ENCODE measurements at regions not wholly inside any gene's neighbourhood (a gene's known extent, or its start where the extent isn't known, plus 50 kb on each side); places are given as distances from the start of the nearest gene placed in this dataset.

DNA sequence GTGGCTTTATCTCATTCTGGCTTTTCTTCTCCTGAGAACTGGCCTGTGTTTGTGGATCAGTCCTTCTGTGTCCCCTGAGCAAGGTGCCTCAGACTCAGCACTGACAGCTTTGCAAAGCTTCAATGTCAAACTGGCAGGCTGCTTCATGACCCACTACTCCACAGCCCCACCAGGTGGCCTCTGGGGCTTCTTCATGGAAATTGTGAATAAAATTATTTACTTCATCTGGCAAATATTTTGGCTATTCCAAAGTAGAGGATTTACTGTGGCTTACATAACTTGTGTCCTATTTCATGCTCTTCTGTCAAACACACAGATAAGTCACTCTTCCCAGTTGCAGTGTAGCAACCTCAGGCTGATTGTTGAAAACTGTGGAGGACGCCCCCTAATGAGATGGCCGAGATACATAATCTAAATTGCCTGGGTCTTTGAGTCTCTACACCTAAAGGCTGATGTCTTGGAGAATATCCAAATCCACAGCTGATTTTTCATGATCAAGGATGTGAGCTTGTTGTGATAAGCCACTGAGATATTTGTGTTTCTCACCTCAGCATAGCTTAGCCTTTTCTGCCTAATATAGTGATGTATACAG, 721.9 kb upstream of the SLC10A2 start:
- Histone ChIP-seq H3K4me1 (ENCODE audit: low read length) (no peaks in the 10 kb centered on the region), H3K27me3 (ENCODE audit: low read depth, low read length) (no peaks in the 10 kb centered on the region), H3K79me2 (ENCODE audit: low read length) (no peaks in the 10 kb centered on the region), H3K4me3 (ENCODE audit: low read length) (no peak overlapping the region), H3K9ac (ENCODE audit: low read length) (no peak overlapping the region), H3K4me2 (ENCODE audit: low read length) (no peak overlapping the region), H3K27ac (ENCODE audit: low read length) (no peak overlapping the region), H3K9me3 (ENCODE audit: insufficient read depth, low read length) (no peaks in the 10 kb centered on the region), H4K20me1 (ENCODE audit: insufficient read depth, low read length) (no peaks in the 10 kb centered on the region), H2AFZ (ENCODE audit: low read depth, low read length) (0 out of 2 replicates have a peak overlapping the region, but pooled peaks have one; percentile 47), H3K36me3 (replicated peaks; ENCODE audit: low read depth, low read length) (no peaks in the 10 kb centered on the region)
- TF ChIP-seq CTCF (IDR thresholded peaks at IDR 0.05; ENCODE audit: low read depth, low read length) (peak; percentile 52), EZH2phosphoT487 (IDR thresholded peaks at IDR 0.05; ENCODE audit: low read depth) (no peak)

GRCh38 chr13:103772576-103772975, 706.4 kb upstream of the SLC10A2 start:
- H3K4me3 ChIP-seq (ENCODE audit: low read length), result 0 out of 2 replicates have a peak overlapping the region, but pooled peaks have one; percentile 7
- H3K27me3 ChIP-seq (ENCODE audit: low read depth, low read length), result no peaks in the 10 kb centered on the region
- TF ChIP-seq EZH2phosphoT487 (IDR thresholded peaks at IDR 0.05; ENCODE audit: low read depth) (no peak), CTCF (IDR thresholded peaks at IDR 0.05; ENCODE audit: low read depth, low read length) (peak; percentile 67)
- no peaks in the 10 kb centered on the region for H3K79me2 ChIP-seq (ENCODE audit: low read length)
- no peak overlapping the region for H3K27ac ChIP-seq (ENCODE audit: low read length)
- peak overlapping the region; percentile 33 for H3K4me2 ChIP-seq (ENCODE audit: low read length)
- peak overlapping the region; percentile 47 for H2AFZ ChIP-seq (ENCODE audit: low read depth, low read length)
- no peaks in the 10 kb centered on the region for H3K9me3 ChIP-seq (ENCODE audit: insufficient read depth, low read length)
- no peaks in the 10 kb centered on the region for H3K4me1 ChIP-seq (ENCODE audit: low read length)
- H3K9ac ChIP-seq (ENCODE audit: low read length), result no peak overlapping the region
- H3K36me3 ChIP-seq (replicated peaks; ENCODE audit: low read depth, low read length), result no peaks in the 10 kb centered on the region
- no peaks in the 10 kb centered on the region for H4K20me1 ChIP-seq (ENCODE audit: insufficient read depth, low read length)

DNA sequence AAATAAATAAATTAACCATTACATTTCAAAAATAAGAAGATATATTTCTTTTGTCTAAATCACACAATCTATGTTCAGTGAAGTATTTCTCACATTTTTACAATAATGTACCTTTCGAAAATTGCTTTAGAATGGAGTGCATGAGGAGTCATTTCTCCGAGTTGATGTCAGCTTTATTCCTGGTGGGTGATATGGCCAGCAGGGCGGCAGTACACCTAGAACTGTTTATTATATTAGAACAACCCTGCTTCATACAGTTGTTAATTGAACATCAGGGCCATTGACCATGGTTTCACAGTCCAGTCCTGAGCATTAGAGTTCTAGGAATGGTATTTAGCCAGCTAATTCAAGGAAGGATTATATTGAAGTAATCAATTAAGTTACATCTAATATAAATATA, 696.3 kb upstream of the SLC10A2 start:
- no peak overlapping the region for H3K4me3 ChIP-seq (ENCODE audit: low read length)
- no peaks in the 10 kb centered on the region for H3K27me3 ChIP-seq (ENCODE audit: low read depth, low read length)
- TF ChIP-seq EZH2phosphoT487 (IDR thresholded peaks at IDR 0.05; ENCODE audit: low read depth) (no peak), CTCF (IDR thresholded peaks at IDR 0.05; ENCODE audit: low read depth, low read length) (peak; percentile 28)
- no peak overlapping the region for H3K4me2 ChIP-seq (ENCODE audit: low read length)
- H3K36me3 ChIP-seq (replicated peaks; ENCODE audit: low read depth, low read length), result no peaks in the 10 kb centered on the region
- H3K9me3 ChIP-seq (ENCODE audit: insufficient read depth, low read length), result no peaks in the 10 kb centered on the region; the same call in 1 of the 2 replicates
- no peak overlapping the region for H3K27ac ChIP-seq (ENCODE audit: low read length)
- H3K9ac ChIP-seq (ENCODE audit: low read length), result no peak overlapping the region
- peaks cover 1% of the 10 kb centered on the region; the same call in 1 of the 2 replicates for H3K4me1 ChIP-seq (ENCODE audit: low read length)
- H4K20me1 ChIP-seq (ENCODE audit: insufficient read depth, low read length), result no peaks in the 10 kb centered on the region
- H3K79me2 ChIP-seq (ENCODE audit: low read length), result no peaks in the 10 kb centered on the region
- H2AFZ ChIP-seq (ENCODE audit: low read depth, low read length), result no peak overlapping the region

- H3K4me2 ChIP-seq (ENCODE audit: low read length), result no peak overlapping the region
- H3K79me2 ChIP-seq (ENCODE audit: low read length), result no peaks in the 10 kb centered on the region
- H3K4me3 ChIP-seq (ENCODE audit: low read length), result no peak overlapping the region
- no peak for TF ChIP-seq CTCF (IDR thresholded peaks at IDR 0.05; ENCODE audit: low read depth, low read length)
- no peak overlapping the region for H3K9ac ChIP-seq (ENCODE audit: low read length)
- no peaks in the 10 kb centered on the region for H4K20me1 ChIP-seq (ENCODE audit: insufficient read depth, low read length)
- H3K27ac ChIP-seq (ENCODE audit: low read length), result no peak overlapping the region
- no peaks in the 10 kb centered on the region for H3K27me3 ChIP-seq (ENCODE audit: low read depth, low read length)
- H3K9me3 ChIP-seq (ENCODE audit: insufficient read depth, low read length), result no peaks in the 10 kb centered on the region
- no peaks in the 10 kb centered on the region for H3K36me3 ChIP-seq (replicated peaks; ENCODE audit: low read depth, low read length)
- peaks cover 5% of the 10 kb centered on the region; the same call in 1 of the 2 replicates for H3K4me1 ChIP-seq (ENCODE audit: low read length)
- H2AFZ ChIP-seq (ENCODE audit: low read depth, low read length), result no peak overlapping the region
Observed at GRCh38 chr13:103759361-103759760, 693.1 kb upstream of the SLC10A2 start.

Data from OCI-LY3 (cell line).